Smooth muscle cell (in vitro differentiated cells): ENCODE measurements at regions not wholly inside any gene's neighbourhood (a gene's known extent, or its start where the extent isn't known, plus 50 kb on each side); places are given as distances from the start of the nearest gene placed in this dataset.

Experiments
- DNase-seq: peaks from one replicate; lab custom pipeline; 2025; ENCODE audit not compliant: unreplicated experiment; lab: John Stamatoyannopoulos, UW
- H2AFZ ChIP-seq: fragments of 200-600 bp; sonication (generic); 2 replicates; pipeline ENCODE4 v1.6.0; 2016; ENCODE audit warnings: antibody characterized with exemption, low read depth, mild to moderate bottlenecking
- H3F3A ChIP-seq: fragments of 200-600 bp; sonication (generic); 2 replicates; pipeline ENCODE4 v1.6.0; 2017; ENCODE audit warnings: antibody characterized with exemption, low read depth
- H3K27ac ChIP-seq: fragments of 200-600 bp; sonication (generic); 2 replicates; pipeline ENCODE4 v1.5.1; 2016; ENCODE audit warnings: low read depth, mild to moderate bottlenecking
- H3K27me3 ChIP-seq: fragments of 200-600 bp; sonication (generic); 2 replicates; pipeline ENCODE4 v1.6.1; 2016; ENCODE audit warnings: low read depth, mild to moderate bottlenecking
- H3K36me3 ChIP-seq: fragments of 200-600 bp; sonication (generic); 2 replicates; pipeline ENCODE4 v1.5.1; 2016; ENCODE audit warnings: low read depth
- H3K4me1 ChIP-seq: fragments of 200-600 bp; sonication (generic); 2 replicates; pipeline ENCODE4 v1.5.1; 2016; ENCODE audit warnings: low read depth
- H3K4me2 ChIP-seq: fragments of 200-600 bp; sonication (generic); 2 replicates; pipeline ENCODE4 v1.6.0; 2016; ENCODE audit warnings: mild to moderate bottlenecking
- H3K4me3 ChIP-seq: fragments of 200-600 bp; sonication (generic); 2 replicates; pipeline ENCODE4 v1.5.1; 2016; ENCODE audit warnings: mild to moderate bottlenecking
- H3K79me2 ChIP-seq: fragments of 200-600 bp; sonication (generic); 2 replicates; pipeline ENCODE4 v1.6.0; 2016; ENCODE audit warnings: low read depth, mild to moderate bottlenecking
- H3K9ac ChIP-seq: fragments of 200-600 bp; sonication (generic); 2 replicates; pipeline ENCODE4 v1.6.0; 2016; ENCODE audit warnings: low read depth
- H3K9me3 ChIP-seq: fragments of 200-600 bp; sonication (generic); replicated peaks from 2 replicates; pipeline ENCODE4 v1.5.1; 2016; ENCODE audit warnings: low read depth
- H4K20me1 ChIP-seq: fragments of 200-600 bp; sonication (generic); 2 replicates; pipeline ENCODE4 v1.6.0; 2016; ENCODE audit warnings: low read depth
- WGBS: methylation state at CpG from one replicate; pipeline ENCODE4 v1.1.7; 2016; ENCODE audit warnings: low lambda C conversion rate; 5-methylcytosine and 5-hydroxymethylcytosine counted together
- TF ChIP-seq, protein P1 (sequence below): fragments of 200-600 bp; sonication (generic); IDR thresholded peaks from 2 replicates; pipeline ENCODE4 v1.5.1; 2017; ENCODE audit warnings: borderline replicate concordance, mild to moderate bottlenecking, antibody characterized with exemption; ENCODE audit not compliant: insufficient read depth, poor library complexity, severe bottlenecking

DNA sequence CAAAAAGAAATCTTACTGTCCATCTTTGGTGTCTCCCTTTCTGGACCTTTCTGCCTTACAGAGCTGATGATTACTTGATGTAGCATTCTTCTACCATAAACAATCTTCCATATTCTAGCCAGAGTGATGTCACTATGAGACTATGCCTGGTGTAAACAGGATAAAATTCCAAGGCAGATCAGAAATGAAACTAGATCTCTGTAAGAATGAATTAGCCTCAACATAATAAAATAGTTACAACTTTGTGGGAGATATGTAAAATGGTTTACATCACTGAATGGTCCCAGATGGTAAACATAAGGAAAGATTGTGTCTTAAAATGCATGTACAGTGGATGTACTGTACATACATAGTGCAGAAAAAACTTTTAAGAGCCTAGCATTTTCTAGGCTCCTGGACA lies 112.3 kb upstream of the ZNF521 start:
- H3K27me3 ChIP-seq = no peaks in the 10 kb centered on the region
- H3F3A ChIP-seq = no peaks in the 10 kb centered on the region
- no peak overlapping the region for H3K4me3 ChIP-seq
- no peaks in the 10 kb centered on the region for H4K20me1 ChIP-seq
- H3K27ac ChIP-seq = peak overlapping the region; percentile 21
- TF ChIP-seq, protein P1, sequence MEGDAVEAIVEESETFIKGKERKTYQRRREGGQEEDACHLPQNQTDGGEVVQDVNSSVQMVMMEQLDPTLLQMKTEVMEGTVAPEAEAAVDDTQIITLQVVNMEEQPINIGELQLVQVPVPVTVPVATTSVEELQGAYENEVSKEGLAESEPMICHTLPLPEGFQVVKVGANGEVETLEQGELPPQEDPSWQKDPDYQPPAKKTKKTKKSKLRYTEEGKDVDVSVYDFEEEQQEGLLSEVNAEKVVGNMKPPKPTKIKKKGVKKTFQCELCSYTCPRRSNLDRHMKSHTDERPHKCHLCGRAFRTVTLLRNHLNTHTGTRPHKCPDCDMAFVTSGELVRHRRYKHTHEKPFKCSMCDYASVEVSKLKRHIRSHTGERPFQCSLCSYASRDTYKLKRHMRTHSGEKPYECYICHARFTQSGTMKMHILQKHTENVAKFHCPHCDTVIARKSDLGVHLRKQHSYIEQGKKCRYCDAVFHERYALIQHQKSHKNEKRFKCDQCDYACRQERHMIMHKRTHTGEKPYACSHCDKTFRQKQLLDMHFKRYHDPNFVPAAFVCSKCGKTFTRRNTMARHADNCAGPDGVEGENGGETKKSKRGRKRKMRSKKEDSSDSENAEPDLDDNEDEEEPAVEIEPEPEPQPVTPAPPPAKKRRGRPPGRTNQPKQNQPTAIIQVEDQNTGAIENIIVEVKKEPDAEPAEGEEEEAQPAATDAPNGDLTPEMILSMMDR = no peak
- no peak for DNase-seq
- peak overlapping the region; percentile 61 for H3K4me2 ChIP-seq
- H2AFZ ChIP-seq = no peak overlapping the region
- peaks cover 50% of the 10 kb centered on the region for H3K4me1 ChIP-seq
- no peaks in the 10 kb centered on the region for H3K36me3 ChIP-seq
- no peaks in the 10 kb centered on the region for H3K9me3 ChIP-seq
- H3K9ac ChIP-seq = no peak overlapping the region
- H3K79me2 ChIP-seq = no peaks in the 10 kb centered on the region

DNA sequence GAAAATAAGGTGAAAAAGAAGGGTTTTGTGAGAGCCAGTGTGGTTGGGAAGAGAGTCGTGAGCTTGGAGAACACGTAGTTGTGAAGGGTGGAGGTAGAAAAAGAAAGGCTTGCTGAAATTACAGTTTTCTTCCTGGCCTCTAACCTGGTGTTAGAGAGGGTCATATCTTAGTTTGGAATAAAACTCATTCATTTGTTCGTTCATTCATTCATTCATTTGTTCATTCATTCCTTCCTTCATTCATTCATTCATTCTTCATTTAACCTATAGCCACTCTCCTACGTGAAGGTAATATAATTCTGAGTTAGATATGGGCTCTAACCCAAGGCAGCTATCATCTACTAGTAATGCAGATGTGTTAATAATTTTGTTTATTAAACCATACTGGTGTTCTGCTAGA lies 111.8 kb upstream of the ZNF521 start:
- Histone ChIP-seq H3K79me2 (no peaks in the 10 kb centered on the region), H3K9me3 (no peaks in the 10 kb centered on the region), H4K20me1 (no peaks in the 10 kb centered on the region), H3K4me3 (no peak overlapping the region), H3K36me3 (no peaks in the 10 kb centered on the region), H2AFZ (peak overlapping the region; percentile 6), H3K27me3 (no peaks in the 10 kb centered on the region), H3K4me2 (peak overlapping the region; percentile 61), H3K27ac (no peak overlapping the region), H3K9ac (no peak overlapping the region), H3K4me1 (peaks cover 50% of the 10 kb centered on the region), H3F3A (no peaks in the 10 kb centered on the region)
- DNase-seq = no peak
- TF ChIP-seq, protein P1 = no peak
- 76% methylated on average over 4 of the region's 4 CpGs for WGBS

DNA sequence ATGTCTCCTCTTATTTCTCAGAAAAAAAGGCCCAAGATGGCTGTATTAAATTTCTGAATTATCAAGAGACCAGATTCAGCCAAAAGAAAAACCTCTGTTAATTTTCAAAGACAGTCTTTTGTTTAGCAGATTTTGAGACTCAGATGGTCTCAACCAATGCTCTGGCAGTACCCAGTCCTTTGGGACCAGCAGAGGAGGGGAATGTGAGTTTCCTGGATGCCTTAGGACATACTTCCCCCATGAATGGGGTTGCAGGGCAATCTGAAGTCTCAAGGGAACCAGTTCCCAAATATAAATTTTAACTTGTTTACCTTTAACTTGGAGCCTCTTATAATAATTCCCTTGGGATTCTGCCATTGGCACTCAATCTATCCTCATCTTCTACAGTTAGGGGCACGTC lies 107.8 kb upstream of the ZNF521 start:
- Histone ChIP-seq H3K27ac (no peak overlapping the region), H3K4me1 (peaks cover 15% of the 10 kb centered on the region), H3K4me3 (no peak overlapping the region), H3K9ac (no peak overlapping the region), H3K36me3 (no peaks in the 10 kb centered on the region), H3K4me2 (no peak overlapping the region), H2AFZ (no peak overlapping the region), H3F3A (no peaks in the 10 kb centered on the region), H3K79me2 (no peaks in the 10 kb centered on the region), H3K9me3 (no peaks in the 10 kb centered on the region), H4K20me1 (no peaks in the 10 kb centered on the region), H3K27me3 (no peaks in the 10 kb centered on the region)
- DNase-seq = no peak
- TF ChIP-seq, protein P1 = no peak
- 85% methylated on average over 1 of the region's 1 CpG for WGBS

DNA sequence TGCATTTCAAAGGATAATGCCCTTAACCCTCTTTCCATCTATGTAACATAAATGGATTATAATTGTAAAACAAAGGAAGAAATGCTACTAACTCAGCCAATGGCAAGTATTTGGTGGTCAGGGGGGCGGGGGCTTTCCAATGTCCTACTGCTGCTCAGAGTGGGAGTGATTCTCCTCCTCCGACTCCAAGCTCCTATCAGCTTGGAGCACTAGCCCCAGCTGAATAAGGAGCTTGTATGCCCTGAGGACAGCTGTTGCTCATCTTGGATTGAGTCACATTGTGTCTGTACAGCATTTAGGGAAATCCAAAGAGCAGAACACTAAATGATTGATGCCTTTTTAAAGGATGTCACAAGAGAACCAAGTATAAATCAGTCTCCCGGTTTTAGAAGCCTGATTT lies 105.6 kb upstream of the ZNF521 start:
- H4K20me1 ChIP-seq = no peaks in the 10 kb centered on the region
- H2AFZ ChIP-seq = no peak overlapping the region
- no peaks in the 10 kb centered on the region for H3K36me3 ChIP-seq
- no peaks in the 10 kb centered on the region for H3F3A ChIP-seq
- H3K27me3 ChIP-seq = no peaks in the 10 kb centered on the region
- H3K27ac ChIP-seq = no peak overlapping the region
- no peaks in the 10 kb centered on the region for H3K4me1 ChIP-seq
- WGBS = 58% methylated on average over 3 of the region's 3 CpGs
- no peak overlapping the region for H3K4me3 ChIP-seq
- H3K9me3 ChIP-seq = no peaks in the 10 kb centered on the region
- no peaks in the 10 kb centered on the region for H3K79me2 ChIP-seq
- H3K4me2 ChIP-seq = no peak overlapping the region
- DNase-seq = no peak
- TF ChIP-seq, protein P1 = no peak
- no peak overlapping the region for H3K9ac ChIP-seq
